ENCODE measurements at regions not wholly inside any gene's neighbourhood (a gene's known extent, or its start where the extent isn't known, plus 50 kb on each side); places are given as distances from the start of the nearest gene placed in this dataset.

- no peak for DNase-seq
Measured at GRCh38 chr7:41830271-41830670, 127.4 kb upstream of the INHBA start.

- DNase-seq: no peak
Measured at GRCh38 chr7:41828911-41829310, 126.0 kb upstream of the INHBA start.

GRCh38 chr7:41826641-41827040 lies 123.8 kb upstream of the INHBA start:
- DNase-seq: no peak

GRCh38 chr7:41825927-41826480 lies 123.1 kb upstream of the INHBA start:
- DNase-seq: no peak

- peak in 1 of 2 donors; percentile 3 for DNase-seq
Measured at GRCh38 chr7:41824284-41824683, 121.4 kb upstream of the INHBA start.

GRCh38 chr7:41822259-41822817 lies 119.4 kb upstream of the INHBA start:
- no peak for DNase-seq

GRCh38 chr7:41821521-41822213 lies 118.8 kb upstream of the INHBA start:
- no peak for DNase-seq

GRCh38 chr7:41820111-41820671 lies 117.3 kb upstream of the INHBA start:
- DNase-seq: no peak

- no peak for DNase-seq
Measured at GRCh38 chr7:41819645-41820044, 116.8 kb upstream of the INHBA start.

- no peak for DNase-seq
Measured at GRCh38 chr7:41818765-41819398, 116.0 kb upstream of the INHBA start.

- no peak for DNase-seq
Measured at GRCh38 chr7:41817386-41817785, 114.5 kb upstream of the INHBA start.

- peak; percentile 2 to 4 for DNase-seq
Measured at GRCh38 chr7:41816111-41816510, 113.2 kb upstream of the INHBA start.

- no peak for DNase-seq
Measured at GRCh38 chr7:41814888-41815287, 112.0 kb upstream of the INHBA start.

- DNase-seq: no peak
Measured at GRCh38 chr7:41813286-41813685, 110.4 kb upstream of the INHBA start.

- DNase-seq: no peak
Measured at GRCh38 chr7:41811941-41812340, 109.1 kb upstream of the INHBA start.

GRCh38 chr7:41809940-41810576 lies 107.2 kb upstream of the INHBA start:
- peak; percentile 3 to 49 for DNase-seq

- DNase-seq: no peak
Measured at GRCh38 chr7:41809529-41809939, 106.6 kb upstream of the INHBA start.

- no peak for DNase-seq
Measured at GRCh38 chr7:41809116-41809515, 106.2 kb upstream of the INHBA start.

- no peak for DNase-seq
Measured at GRCh38 chr7:41808541-41808940, 105.7 kb upstream of the INHBA start.

GRCh38 chr7:41803569-41803968 lies 100.7 kb upstream of the INHBA start:
- no peak for DNase-seq

- DNase-seq: no peak
Measured at GRCh38 chr7:41796331-41796730, 93.4 kb upstream of the INHBA start.

- DNase-seq: no peak
Measured at GRCh38 chr7:41795276-41795833, 92.5 kb upstream of the INHBA start.

GRCh38 chr7:41793556-41793955 lies 90.7 kb upstream of the INHBA start:
- no peak for DNase-seq

Measured in CD4-positive, alpha-beta T cell treated with Interleukin-1 beta for 1 hour (primary cell).